ENCODE measurements at regions not wholly inside any gene's neighbourhood (a gene's known extent, or its start where the extent isn't known, plus 50 kb on each side); places are given as distances from the start of the nearest gene placed in this dataset.
"Not testable (repeated sequence)": the region's sequence is repeated elsewhere in the genome, so short reads cannot be mapped to it uniquely, and the experiment has no call there.

- not testable (repeated sequence) for H3K36me3 Mint-ChIP-seq (ENCODE audit: low read depth); H3K36me3 ChIP-seq (ENCODE audit: insufficient read depth); H3F3A ChIP-seq (replicated peaks; ENCODE audit: low read depth); H2AFZ ChIP-seq; H3K27ac Mint-ChIP-seq; H3K4me3 ChIP-seq; H4K20me1 ChIP-seq (replicated peaks; ENCODE audit: insufficient read depth); H3K4me3 Mint-ChIP-seq; DNase-seq (ENCODE audit: low spot score); H3K4me1 ChIP-seq (ENCODE audit: insufficient read depth); H3K27ac ChIP-seq (ENCODE audit: low read depth); H3K4me2 ChIP-seq; H3K79me2 ChIP-seq (replicated peaks; ENCODE audit: insufficient read depth); H3K27me3 Mint-ChIP-seq (ENCODE audit: insufficient read depth, low read depth, poor library complexity); ATAC-seq; H3K4me1 Mint-ChIP-seq; H3K9me2 ChIP-seq (ENCODE audit: insufficient read depth); H3K27me3 ChIP-seq (ENCODE audit: insufficient read depth); H3K9me3 Mint-ChIP-seq
Measured at GRCh38 chr5:107736089-107736488, 65.4 kb upstream of the EFNA5 start.

GRCh38 chr5:107735558-107735957 is 64.8 kb upstream of the EFNA5 start:
- Histone ChIP-seq H3K36me3 (ENCODE audit: insufficient read depth) (no peaks in the 10 kb centered on the region), H3K9me2 (ENCODE audit: insufficient read depth) (0 out of 2 replicates have a peak, but pooled peaks cover 5% of the 10 kb centered on the region), H3K4me3 (no peak overlapping the region), H3K27me3 (ENCODE audit: insufficient read depth) (no peaks in the 10 kb centered on the region), H3F3A (replicated peaks; ENCODE audit: low read depth) (no peaks in the 10 kb centered on the region), H2AFZ (no peak overlapping the region), H3K4me1 (ENCODE audit: insufficient read depth) (no peaks in the 10 kb centered on the region), H4K20me1 (replicated peaks; ENCODE audit: insufficient read depth) (no peaks in the 10 kb centered on the region), H3K27ac (ENCODE audit: low read depth) (no peak overlapping the region), H3K79me2 (replicated peaks; ENCODE audit: insufficient read depth) (no peaks in the 10 kb centered on the region), H3K4me2 (no peak overlapping the region)
- TF ChIP-seq ETS1 (IDR thresholded peaks at IDR 0.05) (no peak), ZNF331 (CRISPR knock-in tag; IDR thresholded peaks at IDR 0.05; ENCODE audit: low read depth) (no peak), EZH2 (IDR thresholded peaks at IDR 0.05; ENCODE audit: low read depth, unreplicated experiment) (no peak), ZNF114 (CRISPR knock-in tag; IDR thresholded peaks at IDR 0.05) (no peak), POLR2AphosphoS5 (IDR thresholded peaks at IDR 0.05; ENCODE audit: low read depth) (no peak), STAT1 (IDR thresholded peaks at IDR 0.05; ENCODE audit: unreplicated experiment) (no peak)
- H3K4me3 Mint-ChIP-seq: no peak overlapping the region
- ATAC-seq (no peak), DNase-seq (ENCODE audit: low spot score) (no peak)
- H3K4me1 Mint-ChIP-seq: peaks cover 4% of the 10 kb centered on the region; the same call in 1 of the 3 replicates
- H3K36me3 Mint-ChIP-seq (ENCODE audit: low read depth): no peaks in the 10 kb centered on the region
- no peaks in the 10 kb centered on the region for H3K9me3 Mint-ChIP-seq
- H3K27me3 Mint-ChIP-seq (ENCODE audit: insufficient read depth, low read depth, poor library complexity): no peaks in the 10 kb centered on the region
- H3K27ac Mint-ChIP-seq: no peak overlapping the region

- ATAC-seq: no peak
- no peak overlapping the region for H3K4me2 ChIP-seq
- H4K20me1 ChIP-seq (replicated peaks; ENCODE audit: insufficient read depth): no peaks in the 10 kb centered on the region
- H3F3A ChIP-seq (replicated peaks; ENCODE audit: low read depth): no peaks in the 10 kb centered on the region
- H3K27ac Mint-ChIP-seq: no peak overlapping the region
- no peaks in the 10 kb centered on the region for H3K27me3 ChIP-seq (ENCODE audit: insufficient read depth)
- H3K9me2 ChIP-seq (ENCODE audit: insufficient read depth): no peaks in the 10 kb centered on the region
- H3K4me3 ChIP-seq: no peak overlapping the region
- no peaks in the 10 kb centered on the region for H3K36me3 ChIP-seq (ENCODE audit: insufficient read depth)
- H3K27me3 Mint-ChIP-seq (ENCODE audit: insufficient read depth, low read depth, poor library complexity): peaks cover 3% of the 10 kb centered on the region
- H2AFZ ChIP-seq: no peak overlapping the region
- peaks cover 8% of the 10 kb centered on the region; the same call in 2 of the 3 replicates for H3K9me3 Mint-ChIP-seq
- H3K4me1 ChIP-seq (ENCODE audit: insufficient read depth): no peaks in the 10 kb centered on the region
- H3K36me3 Mint-ChIP-seq (ENCODE audit: low read depth): no peaks in the 10 kb centered on the region
- no peak overlapping the region for H3K4me3 Mint-ChIP-seq
- no peak overlapping the region for H3K27ac ChIP-seq (ENCODE audit: low read depth)
- no peaks in the 10 kb centered on the region for H3K79me2 ChIP-seq (replicated peaks; ENCODE audit: insufficient read depth)
- H3K4me1 Mint-ChIP-seq: no peaks in the 10 kb centered on the region
- no peak for DNase-seq (ENCODE audit: low spot score)
- no peak for TF ChIP-seq EZH2phosphoT487 (IDR thresholded peaks at IDR 0.05; ENCODE audit: unreplicated experiment)
- no peak for TF ChIP-seq JUNB (IDR thresholded peaks at IDR 0.05; ENCODE audit: unreplicated experiment)
- TF ChIP-seq REST (IDR thresholded peaks at IDR 0.05; ENCODE audit: unreplicated experiment): no peak
- TF ChIP-seq CREB1 (CRISPR knock-in tag; IDR thresholded peaks at IDR 0.05; ENCODE audit: low read depth): no peak
- no peak for TF ChIP-seq ETS1 (IDR thresholded peaks at IDR 0.05)
- no peak for TF ChIP-seq POLR2AphosphoS5 (IDR thresholded peaks at IDR 0.05; ENCODE audit: low read depth)
- TF ChIP-seq ZNF114 (CRISPR knock-in tag; IDR thresholded peaks at IDR 0.05): no peak
Measured at GRCh38 chr5:107726896-107727295, 56.2 kb upstream of the EFNA5 start.
